ENCODE measurements at regions not wholly inside any gene's neighbourhood (a gene's known extent, or its start where the extent isn't known, plus 50 kb on each side); places are given as distances from the start of the nearest gene placed in this dataset.

DNA sequence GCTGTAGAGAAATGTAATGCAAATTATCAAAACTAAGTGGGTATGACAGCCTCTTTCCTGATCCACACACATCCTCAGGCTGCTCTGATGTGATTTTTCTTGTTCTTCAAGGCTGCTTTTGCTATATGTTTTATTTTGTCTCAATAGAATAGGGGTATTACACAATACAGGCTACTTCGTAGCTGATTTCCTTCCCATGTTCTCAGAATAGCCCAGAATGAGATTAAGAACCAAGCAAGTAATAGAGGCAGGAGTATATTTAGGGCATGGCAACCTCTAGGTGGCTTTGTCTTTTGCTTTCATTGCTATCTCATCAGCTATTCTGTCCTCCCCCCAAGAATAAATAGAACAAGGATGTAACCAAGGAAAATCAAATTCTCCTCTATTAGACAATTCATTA is 241.8 kb downstream of the ALDH8A1 start:
- no peak for TF ChIP-seq EZH2 (IDR thresholded peaks at IDR 0.05; ENCODE audit: low read depth)
- TF ChIP-seq, protein P1, sequence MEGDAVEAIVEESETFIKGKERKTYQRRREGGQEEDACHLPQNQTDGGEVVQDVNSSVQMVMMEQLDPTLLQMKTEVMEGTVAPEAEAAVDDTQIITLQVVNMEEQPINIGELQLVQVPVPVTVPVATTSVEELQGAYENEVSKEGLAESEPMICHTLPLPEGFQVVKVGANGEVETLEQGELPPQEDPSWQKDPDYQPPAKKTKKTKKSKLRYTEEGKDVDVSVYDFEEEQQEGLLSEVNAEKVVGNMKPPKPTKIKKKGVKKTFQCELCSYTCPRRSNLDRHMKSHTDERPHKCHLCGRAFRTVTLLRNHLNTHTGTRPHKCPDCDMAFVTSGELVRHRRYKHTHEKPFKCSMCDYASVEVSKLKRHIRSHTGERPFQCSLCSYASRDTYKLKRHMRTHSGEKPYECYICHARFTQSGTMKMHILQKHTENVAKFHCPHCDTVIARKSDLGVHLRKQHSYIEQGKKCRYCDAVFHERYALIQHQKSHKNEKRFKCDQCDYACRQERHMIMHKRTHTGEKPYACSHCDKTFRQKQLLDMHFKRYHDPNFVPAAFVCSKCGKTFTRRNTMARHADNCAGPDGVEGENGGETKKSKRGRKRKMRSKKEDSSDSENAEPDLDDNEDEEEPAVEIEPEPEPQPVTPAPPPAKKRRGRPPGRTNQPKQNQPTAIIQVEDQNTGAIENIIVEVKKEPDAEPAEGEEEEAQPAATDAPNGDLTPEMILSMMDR (conservative IDR thresholded peaks at IDR 0.05) = no peak
